ENCODE measurements at regions not wholly inside any gene's neighbourhood (a gene's known extent, or its start where the extent isn't known, plus 50 kb on each side); places are given as distances from the start of the nearest gene placed in this dataset.

DNA sequence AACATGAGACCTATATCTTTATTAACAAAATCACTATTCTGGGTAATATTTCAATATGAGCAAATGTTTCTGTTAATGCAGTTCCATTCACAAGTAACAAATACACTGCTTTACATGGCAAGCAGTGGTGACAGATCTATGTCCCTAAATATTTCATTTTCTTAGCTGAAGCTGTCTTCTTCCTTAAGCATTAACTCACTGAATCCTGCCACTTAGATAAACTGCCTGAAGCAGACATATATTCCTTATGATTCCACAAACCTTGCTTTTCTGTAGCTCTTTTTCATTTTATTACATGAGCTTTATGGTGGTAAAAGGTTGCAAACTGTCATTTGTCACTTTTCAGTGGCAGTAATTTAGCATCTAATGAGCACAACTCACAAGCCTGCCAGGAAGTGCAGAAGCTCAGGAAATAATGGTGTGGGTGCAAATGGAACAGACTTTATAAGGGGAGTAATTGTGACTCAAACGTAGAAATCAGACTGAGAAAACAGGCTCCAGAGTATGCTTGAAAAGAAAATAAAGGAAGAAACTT, 217.2 kb downstream of the XPNPEP1 start:
- TF ChIP-seq, protein P1, sequence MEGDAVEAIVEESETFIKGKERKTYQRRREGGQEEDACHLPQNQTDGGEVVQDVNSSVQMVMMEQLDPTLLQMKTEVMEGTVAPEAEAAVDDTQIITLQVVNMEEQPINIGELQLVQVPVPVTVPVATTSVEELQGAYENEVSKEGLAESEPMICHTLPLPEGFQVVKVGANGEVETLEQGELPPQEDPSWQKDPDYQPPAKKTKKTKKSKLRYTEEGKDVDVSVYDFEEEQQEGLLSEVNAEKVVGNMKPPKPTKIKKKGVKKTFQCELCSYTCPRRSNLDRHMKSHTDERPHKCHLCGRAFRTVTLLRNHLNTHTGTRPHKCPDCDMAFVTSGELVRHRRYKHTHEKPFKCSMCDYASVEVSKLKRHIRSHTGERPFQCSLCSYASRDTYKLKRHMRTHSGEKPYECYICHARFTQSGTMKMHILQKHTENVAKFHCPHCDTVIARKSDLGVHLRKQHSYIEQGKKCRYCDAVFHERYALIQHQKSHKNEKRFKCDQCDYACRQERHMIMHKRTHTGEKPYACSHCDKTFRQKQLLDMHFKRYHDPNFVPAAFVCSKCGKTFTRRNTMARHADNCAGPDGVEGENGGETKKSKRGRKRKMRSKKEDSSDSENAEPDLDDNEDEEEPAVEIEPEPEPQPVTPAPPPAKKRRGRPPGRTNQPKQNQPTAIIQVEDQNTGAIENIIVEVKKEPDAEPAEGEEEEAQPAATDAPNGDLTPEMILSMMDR (IDR thresholded peaks at IDR 0.05; ENCODE audit: poor library complexity): no peak
- TF ChIP-seq EZH2 (IDR thresholded peaks at IDR 0.05; ENCODE audit: borderline replicate concordance) (no peak), EZH2phosphoT487 (IDR thresholded peaks at IDR 0.05; ENCODE audit: low read depth, severe bottlenecking, unreplicated experiment) (no peak)
